HG03521 (cell line): ENCODE measurements at regions not wholly inside any gene's neighbourhood (a gene's known extent, or its start where the extent isn't known, plus 50 kb on each side); places are given as distances from the start of the nearest gene placed in this dataset.
"Not testable (repeated sequence)": the region's sequence is repeated elsewhere in the genome, so short reads cannot be mapped to it uniquely, and the experiment has no call there.

Experiments
- ATAC-seq: cut with Tn5 transposase; IDR thresholded peaks from one replicate; pipeline ENCODE4 v1.9.1; 2021; ENCODE audit warnings: mild to moderate bottlenecking, moderate library complexity; ENCODE audit not compliant: unreplicated experiment

DNA sequence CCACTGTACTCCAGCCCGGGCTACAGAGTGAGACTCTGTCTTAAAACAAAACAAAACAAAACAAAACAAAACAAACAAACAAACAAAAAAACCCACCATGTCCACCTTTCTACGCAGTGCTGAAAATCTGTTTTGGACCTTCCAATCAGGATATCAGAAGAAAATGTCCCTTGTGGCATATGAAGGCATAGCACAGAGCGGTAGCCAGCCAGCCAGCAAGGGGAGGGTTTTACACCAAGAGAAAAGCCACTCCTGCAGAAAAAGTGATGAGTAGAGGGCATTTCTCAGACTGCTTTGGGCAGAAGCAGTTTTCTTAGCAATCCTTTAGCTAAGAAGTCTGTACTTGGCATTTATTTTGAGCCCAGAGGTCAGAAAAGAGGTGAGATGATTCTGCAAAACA is 612.2 kb downstream of the TYW1 start:
- no peak for ATAC-seq

GRCh38 chr7:67610897-67611296 is 614.3 kb downstream of the TYW1 start:
- ATAC-seq, result no peak

DNA sequence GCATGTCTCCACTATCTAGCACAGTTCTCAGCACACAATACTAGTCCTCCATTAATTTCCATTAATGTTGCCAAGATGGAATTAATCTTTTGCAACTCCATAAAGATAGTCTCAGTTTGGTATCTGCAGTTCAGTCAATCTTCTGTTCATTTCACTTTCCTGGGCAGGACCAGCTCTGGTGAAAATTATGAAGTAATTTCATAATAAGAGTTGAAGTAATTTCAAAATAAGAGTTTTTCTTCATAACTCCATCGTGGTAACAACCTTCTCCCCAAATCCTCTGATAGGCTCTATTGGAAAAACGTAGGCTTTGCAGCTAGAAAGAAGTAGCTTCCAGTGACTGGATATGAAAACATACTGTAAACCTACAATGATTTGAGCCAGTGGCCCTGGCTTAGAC is 618.2 kb downstream of the TYW1 start:
- no peak for ATAC-seq

GRCh38 chr7:67616517-67616916 is 619.9 kb downstream of the TYW1 start:
- no peak for ATAC-seq

GRCh38 chr7:67618556-67619162 is 622.0 kb downstream of the TYW1 start:
- ATAC-seq, result no peak

- ATAC-seq, result no peak
Measured at GRCh38 chr7:67619175-67619574, 622.5 kb downstream of the TYW1 start.

GRCh38 chr7:67620216-67620933 is 623.7 kb downstream of the TYW1 start:
- no peak for ATAC-seq

GRCh38 chr7:67621704-67622103 is 625.1 kb downstream of the TYW1 start:
- no peak for ATAC-seq

GRCh38 chr7:67625257-67625737 is 628.7 kb downstream of the TYW1 start:
- ATAC-seq, result no peak

DNA sequence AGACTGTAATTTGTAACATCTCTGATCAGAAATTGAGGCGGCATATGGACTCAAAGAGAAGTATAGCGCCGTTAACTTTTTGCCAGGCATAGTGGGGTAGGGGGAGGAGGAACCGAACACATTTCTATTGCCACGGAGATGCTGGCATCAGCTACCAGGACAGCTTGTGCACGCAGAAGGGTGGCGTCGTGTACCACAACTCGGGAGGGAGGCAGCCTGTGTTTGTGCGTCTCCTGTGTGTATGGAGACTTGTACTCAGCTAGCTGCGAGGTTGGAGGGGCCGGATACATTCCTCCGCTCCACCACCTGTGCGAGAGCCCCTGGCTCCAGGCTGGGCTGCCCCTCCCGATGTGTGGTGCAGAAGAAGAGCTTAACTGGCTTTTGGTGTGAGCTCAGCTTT is 634.8 kb downstream of the TYW1 start:
- ATAC-seq, result no peak

DNA sequence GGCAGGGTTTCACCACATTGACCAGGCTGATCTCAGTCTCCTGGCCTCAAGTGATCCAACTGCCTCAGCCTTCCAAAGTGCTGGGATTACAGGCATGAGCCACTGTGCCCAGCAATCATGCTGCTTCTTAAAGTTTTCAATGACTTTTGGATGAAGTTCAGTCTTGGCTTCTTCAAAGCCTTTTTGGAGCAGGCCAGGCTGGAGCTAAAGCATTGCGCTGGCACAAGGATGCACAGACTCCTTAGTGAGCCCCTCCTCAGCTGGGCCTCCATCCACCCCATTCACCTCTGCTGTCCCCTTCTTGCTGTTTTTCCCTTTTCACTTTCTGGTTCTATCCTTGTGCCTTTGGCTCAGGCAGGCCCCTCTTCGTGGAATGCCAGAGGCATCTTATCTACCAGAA is 638.6 kb downstream of the TYW1 start:
- no peak for ATAC-seq

DNA sequence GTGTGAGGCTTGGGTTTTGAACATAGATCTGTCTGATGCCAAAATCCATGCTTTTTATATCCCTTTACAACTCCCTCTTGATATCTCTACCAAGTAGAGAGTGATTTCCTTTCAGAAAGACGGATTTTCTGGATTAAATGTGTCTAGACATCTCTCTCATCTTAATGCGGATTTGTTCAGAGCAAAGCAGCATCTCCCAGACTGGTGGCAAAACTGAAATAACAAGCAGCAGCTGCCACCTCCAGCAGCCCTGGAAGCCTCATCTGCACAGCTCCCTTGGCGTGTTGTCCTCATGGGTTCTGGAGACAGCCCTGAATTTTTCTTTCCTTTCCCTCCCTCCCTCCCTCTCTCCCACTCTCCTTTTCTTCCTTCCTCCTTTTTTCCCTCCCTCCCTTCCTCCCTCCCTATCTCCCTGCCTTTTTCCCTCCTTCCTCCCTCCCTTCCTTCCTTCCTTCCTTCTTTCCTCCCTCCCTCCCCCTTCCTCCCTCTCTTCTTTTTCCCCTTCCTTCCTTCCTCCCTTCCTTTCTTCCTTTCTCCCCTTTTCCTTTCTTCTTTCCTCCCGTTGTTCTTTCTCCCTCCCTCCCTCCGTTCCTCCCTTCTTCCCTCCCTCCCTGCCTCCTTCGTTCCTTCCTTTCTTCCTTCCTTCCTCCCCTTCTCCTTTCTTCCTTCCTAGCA is 639.9 kb downstream of the TYW1 start:
- ATAC-seq, result no peak

GRCh38 chr7:67637023-67637358 is 640.4 kb downstream of the TYW1 start:
- ATAC-seq, result no peak

GRCh38 chr7:67642542-67642941 is 645.9 kb downstream of the TYW1 start:
- not testable (repeated sequence) for ATAC-seq

DNA sequence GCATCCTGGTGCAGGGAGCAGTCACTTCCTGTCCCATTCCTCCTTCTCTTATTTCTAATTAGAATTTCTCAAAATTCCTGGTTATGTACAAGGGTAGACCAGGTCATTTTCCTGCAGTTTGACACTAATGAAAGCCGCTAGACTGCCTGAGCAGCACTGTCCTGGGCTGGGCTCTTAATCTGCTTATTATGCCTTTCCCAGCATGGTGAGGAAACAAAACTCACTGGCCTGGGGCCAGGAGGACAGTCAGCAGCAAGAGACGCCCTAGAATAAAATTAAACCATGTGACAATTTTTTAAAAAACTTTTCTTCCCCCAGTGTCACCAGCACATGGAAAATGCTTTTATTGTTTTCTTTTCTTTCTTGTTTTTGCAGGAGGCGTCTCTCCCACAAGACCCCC is 647.5 kb downstream of the TYW1 start:
- ATAC-seq, result no peak

DNA sequence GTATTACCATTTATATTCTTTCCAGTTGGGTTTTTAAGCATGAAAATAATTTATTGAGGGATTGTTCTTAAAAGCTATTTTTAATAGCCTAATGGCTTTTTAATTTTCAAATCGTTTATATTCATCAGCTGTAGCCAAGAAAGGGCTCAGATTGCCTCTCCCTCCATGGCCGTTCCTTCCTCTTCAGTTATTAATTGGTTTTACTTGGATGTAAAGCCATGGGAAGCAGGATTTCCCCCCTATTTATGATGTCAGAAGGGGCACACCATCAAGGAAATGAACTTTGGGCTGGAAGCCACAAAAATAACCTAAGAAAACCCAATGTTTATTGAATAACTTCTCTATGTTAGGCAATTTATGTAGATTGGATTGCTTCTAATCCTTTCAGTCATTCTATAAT is 656.3 kb downstream of the TYW1 start:
- ATAC-seq, result no peak

- ATAC-seq, result no peak
Measured at GRCh38 chr7:67653856-67654454, 657.3 kb downstream of the TYW1 start.

GRCh38 chr7:67654642-67655041 is 658.0 kb downstream of the TYW1 start:
- no peak for ATAC-seq

DNA sequence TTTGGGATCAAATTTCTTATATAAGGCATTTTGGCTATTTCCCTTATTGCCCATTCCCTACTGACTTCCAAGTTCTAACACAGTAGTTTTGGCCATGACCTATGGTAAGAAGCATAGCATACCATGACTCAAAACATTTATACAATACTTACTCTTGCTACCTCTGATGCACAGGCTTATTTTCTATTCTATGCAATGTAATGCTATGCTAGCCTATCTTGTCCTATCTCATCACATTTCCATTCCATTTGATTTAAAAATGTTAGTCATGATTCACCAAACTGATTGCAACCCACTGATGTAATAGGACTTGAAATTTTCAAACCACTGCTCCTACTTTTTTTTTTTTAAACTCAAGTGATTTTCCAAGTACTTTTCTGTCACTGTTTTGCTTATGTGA is 658.5 kb downstream of the TYW1 start:
- ATAC-seq, result no peak

- no peak for ATAC-seq
Measured at GRCh38 chr7:67659091-67659490, 662.5 kb downstream of the TYW1 start.

- ATAC-seq, result no peak
Measured at GRCh38 chr7:67662804-67663203, 666.2 kb downstream of the TYW1 start.

DNA sequence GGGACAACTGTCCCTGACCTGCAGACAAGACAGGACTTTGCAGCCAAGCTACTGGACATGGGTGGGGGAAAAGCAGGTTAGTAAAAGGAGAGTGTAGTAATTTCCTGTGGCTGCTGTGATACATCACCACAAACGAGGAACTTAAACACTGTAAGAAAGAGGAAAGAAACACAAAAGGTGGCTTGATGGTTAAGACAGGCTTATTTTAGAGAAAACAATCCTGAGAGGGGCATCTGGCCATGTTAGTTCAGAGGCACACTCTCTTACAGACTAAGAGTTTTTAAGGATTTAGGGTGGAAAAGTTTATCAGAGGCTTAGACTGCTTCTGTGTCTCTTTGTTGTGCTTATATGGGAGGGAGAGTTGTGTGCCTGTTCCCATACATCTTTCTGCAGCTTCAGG is 667.0 kb downstream of the TYW1 start:
- ATAC-seq, result no peak
